GM19023 (cell line): ENCODE measurements at regions not wholly inside any gene's neighbourhood (a gene's known extent, or its start where the extent isn't known, plus 50 kb on each side); places are given as distances from the start of the nearest gene placed in this dataset.
"Not testable (repeated sequence)": the region's sequence is repeated elsewhere in the genome, so short reads cannot be mapped to it uniquely, and the experiment has no call there.

Experiments used
- ATAC-seq: cut with Tn5 transposase; IDR thresholded peaks from one replicate; pipeline ENCODE4 v1.9.1; 2021; ENCODE audit warnings: mild to moderate bottlenecking, moderate library complexity; ENCODE audit not compliant: unreplicated experiment

DNA sequence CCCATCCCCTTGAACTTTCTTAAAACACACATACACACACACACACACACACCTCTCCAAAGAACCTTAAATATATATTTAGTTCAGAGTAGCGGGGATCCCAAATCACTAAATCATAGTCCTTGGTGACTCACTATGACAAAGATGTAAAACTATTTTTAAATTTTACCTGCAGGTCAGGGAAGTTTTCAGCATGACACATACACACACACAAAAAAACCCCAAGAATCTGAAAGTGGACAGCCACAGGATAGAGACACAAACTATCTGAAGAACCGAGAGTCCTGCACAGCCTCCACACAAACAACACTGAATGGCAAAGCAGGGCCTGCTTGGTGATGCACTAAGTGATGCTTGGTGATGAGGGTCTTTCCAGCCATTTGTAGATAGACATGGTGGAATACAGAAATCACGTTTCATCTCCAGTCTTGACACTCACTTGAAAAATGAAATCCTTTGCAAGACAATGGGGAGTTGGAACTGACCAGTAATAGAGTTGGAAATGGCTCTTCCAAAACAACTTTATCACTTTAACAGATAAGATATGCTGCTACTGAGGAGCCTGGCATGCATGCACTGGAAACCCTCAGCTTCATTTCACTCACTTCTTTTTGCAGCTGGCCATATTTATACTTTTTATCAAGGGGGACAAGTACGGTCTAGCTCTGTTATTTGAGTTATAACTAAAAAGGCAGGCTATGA lies 307.3 kb downstream of the RAPGEF2 start:
- ATAC-seq, result no peak

DNA sequence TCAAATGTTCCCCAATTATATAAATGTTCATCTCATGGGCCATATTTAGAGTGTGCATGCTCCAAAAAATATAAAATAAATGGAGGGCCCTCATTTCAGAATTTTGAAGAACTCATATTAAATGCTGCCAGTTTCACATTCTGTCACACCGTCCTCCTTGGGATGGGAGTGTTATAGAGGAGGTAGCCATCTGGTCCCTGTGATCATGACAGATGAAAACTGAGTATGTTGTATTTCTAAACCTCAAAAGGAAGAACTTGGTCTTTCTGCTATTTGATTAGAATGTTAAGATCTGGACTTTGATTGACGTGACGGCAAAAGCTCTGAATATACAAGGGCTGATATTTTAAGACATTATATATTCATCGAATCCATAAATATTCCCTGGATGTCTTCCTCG lies 308.0 kb downstream of the RAPGEF2 start:
- ATAC-seq, result no peak

DNA sequence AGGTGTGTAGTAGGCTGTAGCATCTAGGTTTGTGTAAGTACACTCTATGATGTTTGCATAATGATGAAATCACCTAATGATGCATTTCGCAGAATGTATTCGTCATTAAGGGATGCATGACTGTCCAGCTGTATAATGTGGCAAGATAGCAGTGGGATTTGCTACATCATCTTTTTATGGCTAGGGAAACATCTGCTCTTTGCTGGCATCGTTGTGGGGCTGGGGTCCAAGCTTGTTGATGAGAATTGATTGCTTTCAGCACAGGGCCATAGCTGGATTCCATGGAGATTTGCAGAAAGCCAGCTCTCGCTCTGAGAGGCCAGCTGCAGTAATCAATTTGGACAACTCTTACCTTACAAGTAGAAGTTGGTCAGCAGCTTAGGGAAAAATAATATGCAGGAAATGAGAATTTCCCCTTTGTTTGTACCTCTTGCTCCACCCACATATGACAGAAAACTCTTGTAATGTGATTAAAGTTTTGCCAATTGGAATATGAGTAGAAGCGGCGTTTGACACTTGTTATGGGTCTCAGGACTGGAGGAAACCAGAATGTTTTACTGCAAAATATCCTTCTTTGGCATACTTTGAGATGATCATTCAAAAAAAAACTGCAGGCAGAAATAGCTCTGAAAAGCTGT lies 310.5 kb downstream of the RAPGEF2 start:
- ATAC-seq, result no peak

DNA sequence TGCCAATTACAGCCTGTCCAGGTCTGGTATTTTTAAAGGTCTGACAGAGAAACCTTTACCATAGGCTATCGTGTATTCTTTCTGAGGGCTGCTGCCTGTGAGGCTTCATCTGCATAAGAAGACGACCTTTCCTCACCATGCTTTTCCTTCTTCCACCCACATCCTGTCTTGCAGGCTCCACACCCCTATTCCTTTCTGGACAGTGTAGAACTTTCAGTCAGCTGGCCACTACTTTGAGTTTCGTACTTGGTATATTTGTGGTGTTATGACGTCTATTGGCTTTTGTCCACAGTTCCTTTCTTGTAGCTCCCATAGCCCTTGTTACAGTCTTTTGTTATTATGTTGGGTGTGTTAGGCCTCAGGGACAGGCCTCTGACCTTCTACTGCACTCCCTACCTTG lies 311.4 kb downstream of the RAPGEF2 start:
- no peak for ATAC-seq

DNA sequence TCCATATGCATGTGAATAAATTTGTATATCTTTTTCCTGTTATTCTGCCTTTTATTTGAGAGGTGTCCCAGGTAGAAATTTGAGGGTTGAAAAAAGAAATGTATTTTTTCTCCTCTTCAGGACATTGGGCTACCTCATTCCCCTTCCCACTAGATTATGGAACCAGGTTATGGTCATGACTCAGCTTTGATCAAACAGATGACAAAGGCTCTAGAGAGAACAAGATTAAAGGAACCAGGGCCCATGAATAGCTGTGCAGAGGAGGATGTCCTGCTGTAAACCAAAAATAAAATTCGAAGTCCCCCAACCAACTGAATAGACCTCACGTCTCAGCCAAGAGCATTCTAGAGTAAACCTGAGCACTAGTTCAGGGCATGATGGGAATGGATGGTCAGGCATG lies 313.2 kb downstream of the RAPGEF2 start:
- no peak for ATAC-seq

DNA sequence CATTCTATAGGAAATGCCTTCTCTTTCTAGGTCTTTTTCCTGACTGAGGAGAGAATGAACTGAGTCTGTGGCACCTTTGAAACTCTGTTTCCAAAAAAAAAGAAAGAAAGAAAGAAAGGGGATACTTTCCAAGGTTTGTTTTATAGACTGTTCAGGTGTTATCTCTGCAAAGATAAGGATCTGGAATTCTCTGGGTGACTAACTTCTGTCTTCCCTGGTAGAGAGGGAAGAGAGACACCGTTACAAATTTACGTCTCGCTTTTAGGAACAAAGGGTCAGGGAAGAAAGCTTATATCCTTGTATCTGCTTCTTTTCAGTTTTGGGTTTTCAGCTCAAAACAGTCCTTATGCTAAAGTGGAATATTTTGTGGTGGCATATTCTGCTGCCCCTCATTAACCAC lies 314.1 kb downstream of the RAPGEF2 start:
- ATAC-seq, result no peak

DNA sequence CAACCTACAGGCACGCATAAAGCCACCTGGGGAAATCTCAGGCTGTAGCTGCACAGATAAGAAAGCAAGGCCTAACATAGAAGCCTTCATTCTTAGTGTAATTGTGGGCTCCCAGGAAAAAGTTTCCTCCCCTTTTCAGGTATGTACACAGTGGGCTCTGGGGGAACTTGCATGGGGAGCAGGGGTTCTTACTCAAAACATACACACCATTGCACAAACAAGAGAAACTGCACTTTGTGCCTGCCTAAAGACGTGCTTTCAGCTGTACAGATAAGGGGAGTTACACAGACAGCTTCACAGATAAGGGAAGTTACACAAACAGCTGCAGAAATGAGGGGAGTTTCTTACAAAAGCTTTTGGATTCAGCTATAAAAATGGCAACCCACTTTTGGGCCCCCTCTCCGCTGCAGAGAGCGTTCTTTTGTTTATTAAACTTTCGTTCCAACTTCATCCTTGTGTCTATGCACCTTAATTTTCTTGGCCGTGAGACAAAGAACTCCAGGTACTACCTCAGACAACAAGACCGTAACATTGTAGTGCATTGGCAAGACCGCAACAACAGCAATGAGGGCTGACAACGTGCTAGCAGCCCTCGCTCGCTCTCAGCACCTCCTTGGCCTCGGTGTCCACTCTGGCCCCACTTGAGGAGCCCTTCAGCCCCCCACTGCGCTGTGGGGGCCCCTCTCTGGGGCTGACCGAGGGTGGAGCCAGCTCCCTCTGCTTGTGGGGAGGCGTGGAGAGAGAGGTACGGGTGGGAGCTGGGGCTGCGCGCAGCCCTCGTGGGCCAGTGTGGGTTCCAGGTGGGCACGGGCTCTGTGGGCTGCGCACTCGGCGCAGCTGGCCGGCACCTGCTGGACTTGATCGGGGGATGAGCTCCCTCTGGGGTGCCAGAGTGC lies 317.5 kb downstream of the RAPGEF2 start:
- ATAC-seq, result no peak

DNA sequence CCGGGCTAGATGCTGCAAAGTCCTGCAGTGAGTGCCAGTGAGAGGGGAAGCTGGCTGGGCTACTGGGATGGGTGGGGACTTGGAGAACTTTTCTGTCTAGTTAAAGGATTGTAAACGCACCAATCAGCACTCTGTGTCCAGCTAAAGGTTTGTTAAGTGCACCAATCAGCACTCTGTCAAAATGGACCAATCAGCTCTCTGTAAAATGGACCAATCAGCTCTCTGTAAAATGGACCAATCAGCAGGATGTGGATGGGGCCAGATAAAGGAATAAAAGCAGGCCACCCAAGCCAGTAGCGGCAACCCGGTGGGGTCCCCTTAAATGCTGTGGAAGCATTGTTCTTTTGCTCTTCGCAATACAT lies 318.2 kb downstream of the RAPGEF2 start:
- not testable (repeated sequence) for ATAC-seq

DNA sequence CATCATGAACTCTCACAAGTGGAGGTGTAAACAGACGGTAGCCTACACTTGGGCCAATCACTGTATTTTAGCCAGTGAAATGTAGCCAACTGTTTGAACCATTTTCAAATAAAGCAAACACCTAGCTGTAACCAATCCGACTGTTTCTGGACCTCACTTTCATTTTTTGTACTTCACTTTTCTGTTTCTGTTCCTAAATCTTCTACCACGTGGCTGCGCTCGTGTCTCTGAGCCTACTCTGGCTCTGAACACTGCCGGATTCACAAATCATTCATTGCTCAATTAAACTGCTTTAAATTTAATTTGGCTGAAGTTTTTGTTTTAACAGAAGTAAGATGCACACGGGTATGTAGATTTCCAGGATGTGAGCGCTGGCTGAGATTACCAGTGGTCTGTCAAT lies 319.1 kb downstream of the RAPGEF2 start:
- no peak for ATAC-seq

DNA sequence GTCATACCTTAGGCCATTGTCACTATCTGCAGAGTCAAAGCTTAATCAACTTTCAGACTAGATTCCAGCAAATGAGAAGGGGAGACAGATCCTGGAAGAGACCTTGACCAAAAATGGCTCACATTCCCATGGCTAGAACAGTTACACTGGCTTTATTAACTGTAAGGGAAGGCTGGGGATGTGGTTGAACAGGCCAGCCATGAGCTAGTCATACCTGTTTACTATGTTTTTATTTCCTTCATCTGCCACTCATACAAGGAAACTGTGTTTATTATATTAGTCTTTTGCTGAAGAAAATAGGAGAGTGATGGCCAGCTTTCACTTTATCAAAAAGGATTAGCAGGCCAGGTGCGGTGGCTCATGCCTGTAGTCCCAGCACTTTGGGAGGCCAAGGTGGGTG lies 319.7 kb downstream of the RAPGEF2 start:
- ATAC-seq, result no peak

DNA sequence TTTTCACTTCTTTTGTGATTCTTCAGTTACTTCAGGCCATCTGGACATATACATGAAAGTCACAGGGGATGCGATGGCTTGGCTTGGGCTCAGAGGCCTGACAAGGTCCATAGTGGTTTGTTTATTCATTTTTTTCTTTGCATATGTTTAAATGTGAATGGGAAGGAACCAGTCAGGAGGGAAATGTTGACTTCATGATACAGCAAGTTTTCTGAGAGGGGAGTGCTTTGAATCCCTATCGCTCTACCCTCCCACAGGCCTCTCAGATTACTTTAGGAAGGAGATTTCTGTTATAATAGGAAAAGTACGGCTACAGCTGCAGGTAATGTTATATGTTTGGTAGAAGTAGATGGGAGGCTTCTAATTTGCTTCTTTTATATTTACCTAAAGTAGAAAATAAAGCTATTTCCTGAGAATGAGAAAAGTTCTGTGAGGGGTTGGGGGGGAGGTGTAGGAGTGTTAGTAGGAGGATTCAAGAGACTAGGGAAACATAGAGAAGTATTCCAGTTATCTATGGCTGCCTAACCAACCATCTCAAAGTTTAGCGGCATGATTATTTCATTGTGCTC lies 322.9 kb downstream of the RAPGEF2 start:
- no peak for ATAC-seq

DNA sequence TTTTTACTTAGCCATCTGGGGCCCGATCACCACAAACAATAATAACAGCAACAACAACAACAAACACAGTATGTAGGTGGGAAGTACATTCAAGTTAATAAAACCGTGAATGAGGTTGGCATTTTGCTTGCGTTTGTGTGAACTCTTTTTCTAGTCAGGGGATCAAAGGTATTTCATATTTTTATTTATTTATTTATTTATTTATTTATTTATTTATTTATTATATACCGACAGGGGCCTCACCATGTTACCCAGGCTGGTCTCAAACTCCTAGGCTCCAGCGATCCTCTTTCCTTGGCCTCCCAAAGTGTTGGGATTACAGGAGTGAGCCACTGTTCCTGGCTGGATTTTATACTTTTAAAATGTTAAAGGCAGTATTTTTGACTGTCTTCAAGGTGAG lies 325.4 kb downstream of the RAPGEF2 start:
- ATAC-seq, result no peak

DNA sequence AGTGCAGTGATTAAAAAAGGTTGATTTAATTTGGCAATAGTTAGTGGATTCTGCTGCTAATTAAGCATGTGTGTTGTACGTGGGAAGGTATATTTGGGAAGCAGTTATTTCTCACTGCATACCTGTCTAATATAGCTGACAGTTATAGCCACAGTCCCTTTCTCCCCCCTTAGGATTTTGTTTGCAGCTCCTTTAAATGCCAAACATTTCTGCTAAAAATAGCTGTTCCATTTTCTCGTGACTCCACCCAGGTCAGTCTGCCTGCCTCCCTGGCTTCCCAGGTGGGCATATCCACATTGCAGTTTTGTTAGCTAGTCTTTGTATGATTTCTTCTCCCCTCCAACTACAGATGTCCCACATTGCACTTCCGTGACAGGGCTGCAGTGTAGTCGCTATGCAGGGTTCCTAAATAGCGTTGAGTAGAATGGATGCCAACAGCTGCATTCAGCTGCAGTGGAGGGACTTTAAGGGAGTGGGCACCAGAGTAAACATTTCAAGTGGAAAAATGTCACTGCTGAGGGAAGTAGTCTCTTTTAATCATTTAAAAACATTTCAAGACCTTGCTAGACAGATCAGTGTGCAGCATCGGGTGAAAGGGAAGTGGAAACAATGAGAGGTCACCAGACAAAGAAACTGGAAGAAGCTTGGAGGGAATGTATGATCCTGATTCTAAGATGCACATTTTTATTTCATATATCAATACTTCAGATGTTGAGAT lies 326.3 kb downstream of the RAPGEF2 start:
- no peak for ATAC-seq

DNA sequence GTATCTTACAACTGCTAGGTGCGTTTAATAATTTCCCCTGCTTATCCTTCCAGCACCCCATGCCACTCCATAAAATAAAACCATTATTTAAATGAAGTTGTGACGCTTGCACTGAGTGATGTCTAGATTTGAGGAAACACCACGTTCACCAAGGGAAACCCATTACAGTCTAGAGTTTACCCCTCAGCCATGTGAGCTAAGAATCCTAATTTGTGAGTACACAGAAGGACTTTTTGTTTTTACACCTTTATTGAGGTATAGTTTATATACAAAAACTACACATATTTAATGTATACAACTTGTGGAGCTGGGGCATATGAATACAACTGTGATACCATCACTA lies 326.8 kb downstream of the RAPGEF2 start:
- no peak for ATAC-seq

DNA sequence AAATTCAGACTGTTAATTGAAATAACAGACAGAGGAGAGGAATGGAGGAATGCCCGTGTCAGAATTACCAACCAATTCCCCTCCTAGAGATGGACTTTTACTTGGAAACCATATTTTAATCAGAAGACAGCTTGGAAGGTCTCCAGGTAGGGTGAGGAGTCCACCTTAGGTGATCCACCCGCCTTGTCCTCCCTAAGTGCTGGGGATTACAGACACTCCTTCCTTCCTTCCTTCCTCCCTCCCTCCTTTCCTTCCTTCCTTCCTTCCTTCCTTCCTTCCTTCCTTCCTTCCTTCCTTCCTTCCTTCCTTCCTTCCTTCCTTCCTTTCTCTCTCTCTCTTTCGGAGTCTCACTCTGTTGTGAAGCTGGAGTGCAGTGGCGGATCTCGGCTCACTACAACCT lies 328.0 kb downstream of the RAPGEF2 start:
- no peak for ATAC-seq

DNA sequence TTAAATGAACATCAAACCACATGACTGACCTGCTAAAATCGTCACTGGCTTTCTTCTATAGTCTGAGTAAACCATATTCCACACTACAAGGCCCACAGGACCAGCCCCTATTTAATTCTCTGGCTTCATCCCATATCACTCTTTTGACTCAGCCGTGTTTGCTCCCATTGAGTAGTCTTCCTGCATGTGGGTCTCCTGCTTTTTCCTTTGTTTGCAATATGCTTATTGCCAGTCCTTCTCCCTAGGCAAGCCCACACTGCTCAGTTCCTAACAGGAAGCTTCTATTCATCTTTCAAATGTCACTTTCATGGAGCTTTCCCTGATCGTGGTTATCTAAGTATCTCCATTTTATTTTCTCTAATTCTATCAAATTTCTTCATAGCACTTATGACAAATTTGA lies 329.6 kb downstream of the RAPGEF2 start:
- ATAC-seq, result no peak

DNA sequence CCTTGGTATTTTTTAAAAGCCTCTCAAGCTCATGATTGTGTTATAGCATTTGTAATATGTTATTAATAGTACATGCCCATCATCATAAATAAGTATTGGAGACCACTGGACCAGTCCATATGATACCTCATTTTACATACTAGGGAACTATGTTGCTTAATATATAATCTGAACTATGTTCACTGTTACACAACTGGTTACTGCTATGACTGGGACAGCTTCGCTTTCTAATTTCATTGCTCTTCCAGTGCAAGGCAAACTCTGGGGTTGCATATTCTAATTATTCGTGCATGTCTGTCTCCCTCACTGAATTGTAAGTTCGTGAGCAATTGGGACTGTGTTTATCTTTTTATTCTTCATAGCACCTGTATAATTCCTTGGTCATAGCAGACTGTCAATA lies 330.5 kb downstream of the RAPGEF2 start:
- ATAC-seq, result no peak

DNA sequence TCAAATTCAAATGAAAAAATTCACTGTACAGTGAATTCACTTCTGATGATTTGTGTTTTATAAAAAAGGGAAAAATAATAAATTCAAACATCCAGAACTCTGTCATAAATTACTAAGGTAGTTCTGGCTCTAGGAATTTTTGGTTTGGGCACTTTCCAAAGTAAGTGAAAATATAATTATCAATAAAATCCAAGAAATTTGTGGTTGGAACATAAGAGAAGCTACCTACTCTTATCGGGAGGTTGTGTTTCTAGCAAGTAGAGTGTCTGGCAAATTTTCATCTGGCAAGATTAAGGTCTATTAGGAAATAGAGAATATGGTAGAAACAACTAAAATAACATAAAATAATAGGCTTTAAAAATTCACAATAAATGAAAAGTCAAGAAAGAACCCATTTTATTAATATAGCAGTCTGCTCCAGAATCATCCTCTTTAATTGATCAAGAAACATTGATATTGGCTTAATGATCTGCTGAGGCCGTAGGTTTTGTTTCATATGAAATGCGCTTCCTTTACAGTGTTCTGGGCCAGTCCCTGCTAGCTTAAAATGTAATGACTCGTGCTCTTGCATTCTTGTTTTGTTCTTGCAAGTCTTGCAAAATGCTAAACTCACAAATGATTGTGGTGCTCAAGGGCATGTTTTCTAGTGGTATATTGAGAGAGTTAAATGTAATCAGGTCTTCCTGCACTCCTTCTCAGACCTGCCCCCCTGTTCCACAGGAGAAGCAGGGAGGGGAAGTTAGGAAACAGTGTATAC lies 331.4 kb downstream of the RAPGEF2 start:
- no peak for ATAC-seq

DNA sequence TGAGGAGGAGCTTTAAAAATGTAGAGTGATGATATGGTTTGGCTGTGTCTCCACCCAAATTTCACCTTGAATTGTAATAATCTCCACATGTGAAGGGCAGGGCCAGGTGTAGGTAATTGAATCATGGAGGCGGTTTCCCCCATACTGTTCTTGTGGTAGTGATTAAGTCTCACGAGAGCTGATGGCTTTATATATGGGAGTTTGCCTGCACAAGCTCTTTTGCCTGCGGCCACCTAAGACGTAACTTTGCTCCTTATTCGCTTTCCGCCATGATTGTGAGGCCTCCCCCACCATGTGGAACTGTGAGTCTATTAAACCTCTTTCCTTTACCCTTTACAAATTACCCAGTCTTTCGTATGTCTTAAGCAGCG lies 332.0 kb downstream of the RAPGEF2 start:
- ATAC-seq, result no peak

DNA sequence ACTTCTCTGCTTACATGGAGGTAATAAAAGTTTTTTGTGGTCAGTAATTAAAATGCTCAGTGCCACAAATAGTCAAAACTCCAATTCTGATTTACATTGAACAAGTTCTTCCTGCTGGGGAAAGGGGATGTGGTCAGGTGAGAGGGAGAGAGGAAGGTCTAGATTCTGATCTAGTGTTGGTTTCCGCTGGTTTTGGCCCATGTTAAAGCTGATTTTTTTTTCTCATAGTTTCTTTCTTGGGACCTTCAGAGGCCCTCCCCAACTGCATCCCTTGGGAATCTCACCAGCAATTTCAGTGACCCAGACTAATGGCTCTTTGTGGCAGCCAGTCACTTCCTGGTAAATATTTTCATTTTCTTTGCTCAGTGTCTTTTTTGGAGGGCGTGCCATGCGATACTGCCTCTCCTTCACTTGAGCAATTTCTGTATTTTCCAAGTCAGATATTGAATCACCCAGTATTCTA lies 332.7 kb downstream of the RAPGEF2 start:
- ATAC-seq, result no peak
